GM12878 (cell line): ENCODE measurements at regions not wholly inside any gene's neighbourhood (a gene's known extent, or its start where the extent isn't known, plus 50 kb on each side); places are given as distances from the start of the nearest gene placed in this dataset.
A peak's percentile ranks its signal among the peaks of the same experiment; 100 is the strongest.

Experiments
- ATAC-seq: fragments of 200-7000 bp; cut with Tn5 transposase; 3 replicates; pipeline ENCODE4 v1.9.1; 2020; ENCODE audit warnings: mild to moderate bottlenecking, moderate library complexity
- BruUV-seq: library from RNA; stranded (reverse); fragments of 400-500 nt; replicated peaks from 2 replicates; lab custom pipeline; 2021; lab: Mats Ljungman, UMichigan
- CTCF ChIA-PET: fragments of 300-600 bp; sonication (Branson Sonifier 250); formaldehyde crosslinking; extraction: SDS; loops from one replicate; lab custom pipeline; 2021; ENCODE audit warnings: inconsistent platforms; lab: Yijun Ruan, JAX
- POLR2A ChIA-PET: fragments of 350-600 bp; formaldehyde crosslinking; extraction: SDS; loops from one replicate; lab custom pipeline; 2021; ENCODE audit warnings: inconsistent platforms; lab: Charles Lee
- RAD21 ChIA-PET: fragments of 300-600 bp; sonication (Branson Sonifier 250); formaldehyde crosslinking; loops from one replicate; lab custom pipeline; 2023; ENCODE audit warnings: antibody characterized with exemption; ENCODE audit not compliant: unreplicated experiment; lab: Charles Lee
- SMC1A ChIA-PET: fragments of 300-600 bp; sonication (Branson Sonifier 250); formaldehyde crosslinking; loops from one replicate; lab custom pipeline; 2023; ENCODE audit not compliant: unreplicated experiment, uncharacterized antibody; lab: Charles Lee
- DNase-seq: peaks from one replicate; pipeline ENCODE4 v3.0.0-alpha.2; 2011; ENCODE audit warnings: low read depth, low spot score
- FAIRE-seq: peaks from 3 replicates; lab custom pipeline; 2011; peaks lifted over from hg19 to GRCh38; lab: Jason Lieb, UNC
- H2AFZ ChIP-seq: 2 replicates; pipeline ENCODE4 v1.6.0; 2011; ENCODE audit warnings: low read depth, low read length, control low read depth; ENCODE audit not compliant: control insufficient read depth
- H3K27ac ChIP-seq: 2 replicates; pipeline ENCODE4 v1.5.1; 2011; ENCODE audit warnings: control low read depth; ENCODE audit not compliant: control insufficient read depth, insufficient read depth
- H3K27me3 ChIP-seq, 2 experiments: replicated peaks in 1 of 2; 2 replicates each; pipeline versions ENCODE4 v1.6.0 to v1.6.1; 2011; ENCODE audit warnings: low read length in 1 of 2; ENCODE audit not compliant: control insufficient read depth in 2 of 2, insufficient read depth in 2 of 2
- H3K36me3 ChIP-seq, 2 experiments: 2 replicates each; pipeline ENCODE4 v1.5.1; 2011; ENCODE audit warnings: low read length in 1 of 2; ENCODE audit not compliant: control insufficient read depth in 2 of 2, insufficient read depth in 2 of 2
- H3K4me1 ChIP-seq: 2 replicates; pipeline ENCODE4 v1.6.1; 2011; ENCODE audit warnings: mild to moderate bottlenecking, low read length, moderate library complexity, mixed read lengths; ENCODE audit not compliant: control insufficient read depth, insufficient read depth
- H3K4me2 ChIP-seq: 2 replicates; pipeline ENCODE4 v1.6.0; 2011; ENCODE audit warnings: control low read depth; ENCODE audit not compliant: control insufficient read depth, insufficient read depth
- H3K4me3 ChIP-seq: fragments of 200-600 bp; sonication (generic); 2 replicates; pipeline ENCODE4 v1.5.1; 2016
- H3K79me2 ChIP-seq: 2 replicates; pipeline ENCODE4 v1.6.0; 2011; ENCODE audit warnings: low read length; ENCODE audit not compliant: control insufficient read depth, insufficient read depth
- H3K9ac ChIP-seq: 2 replicates; pipeline ENCODE4 v1.8.0; 2011; ENCODE audit warnings: low read length, control low read depth, mixed read lengths; ENCODE audit not compliant: control insufficient read depth, insufficient read depth
- H3K9me3 ChIP-seq: replicated peaks from 3 replicates; pipeline ENCODE4 v1.5.1; 2011; ENCODE audit warnings: mild to moderate bottlenecking, low read length; ENCODE audit not compliant: control insufficient read depth, insufficient read depth
- H4K20me1 ChIP-seq: 2 replicates; pipeline ENCODE4 v1.6.0; 2011; ENCODE audit not compliant: control insufficient read depth, insufficient read depth
- CREM ChIP-seq: IDR thresholded peaks from 2 replicates; pipeline ENCODE4 v1.6.1; 2014; ENCODE audit warnings: antibody characterized with exemption, low read depth
- DPF2 ChIP-seq: fragments of 450-650 bp; IDR thresholded peaks from 2 replicates; pipeline ENCODE4 v1.6.1; 2017; ENCODE audit warnings: mild to moderate bottlenecking
- FOXK2 ChIP-seq: fragments of 450-650 bp; IDR thresholded peaks from 2 replicates; pipeline ENCODE4 v1.6.1; 2017; ENCODE audit warnings: mild to moderate bottlenecking, moderate library complexity
- FOXM1 ChIP-seq: IDR thresholded peaks from 2 replicates; pipeline ENCODE4 v1.6.1; 2012; ENCODE audit warnings: low read depth, mild to moderate bottlenecking, inconsistent platforms, low read length, moderate library complexity
- MEF2B ChIP-seq: fragments of 450-650 bp; IDR thresholded peaks from 2 replicates; pipeline ENCODE4 v1.6.1; 2018; ENCODE audit warnings: mild to moderate bottlenecking, moderate library complexity; ENCODE audit not compliant: partially characterized antibody, poor library complexity, severe bottlenecking
- NKRF ChIP-seq: fragments of 450-650 bp; conservative IDR thresholded peaks from 2 replicates; pipeline ENCODE4 v1.6.1; 2017; ENCODE audit warnings: mild to moderate bottlenecking, moderate library complexity
- NR2F1 ChIP-seq: fragments of 450-650 bp; conservative IDR thresholded peaks from 2 replicates; pipeline ENCODE4 v1.6.1; 2017; ENCODE audit warnings: mild to moderate bottlenecking
- PAX5 ChIP-seq: IDR thresholded peaks from 2 replicates; pipeline ENCODE4 v1.6.1; 2011; ENCODE audit warnings: low read depth, low read length, borderline replicate concordance
- RBBP5 ChIP-seq: fragments of 200-600 bp; sonication (generic); conservative IDR thresholded peaks from 2 replicates; pipeline ENCODE4 v1.6.1; 2016
- RFX5 ChIP-seq: IDR thresholded peaks from 2 replicates; pipeline ENCODE4 v1.6.1; 2011; ENCODE audit warnings: low read depth, low read length, improper control_type of control experiment
- SP1 ChIP-seq: IDR thresholded peaks from one replicate; pipeline ENCODE4 v1.6.1; 2011; ENCODE audit warnings: low read depth, low read length
- TAF1 ChIP-seq: IDR thresholded peaks from 2 replicates; pipeline ENCODE4 v1.6.1; 2011; ENCODE audit warnings: mild to moderate bottlenecking, low read depth, low read length, borderline replicate concordance
- ZNF207 ChIP-seq: fragments of 450-650 bp; IDR thresholded peaks from 2 replicates; pipeline ENCODE4 v1.6.1; 2014; ENCODE audit warnings: antibody characterized with exemption, mild to moderate bottlenecking, borderline replicate concordance
- WGBS: methylation state at CpG from one replicate; pipeline ENCODE4 v1.1.6; 2016; ENCODE audit warnings: low lambda C conversion rate; ENCODE audit not compliant: insufficient replicate concordance, insufficient coverage; ENCODE audit errors: missing lambda C conversion rate; 5-methylcytosine and 5-hydroxymethylcytosine counted together
- in situ Hi-C: fragments of 300-500 bp; cut with MboI; formaldehyde crosslinking; loops from 9 replicates; pipeline ENCODE4 v1.14.3; 2018; ENCODE audit warnings: mixed read lengths
- intact Hi-C: fragments of 100-400 bp; cut with micrococcal nuclease; formaldehyde crosslinking; loops from one replicate; pipeline ENCODE4 v1.14.2; 2022; ENCODE audit not compliant: unreplicated experiment
- TF ChIP-seq, protein P1 (sequence below): IDR thresholded peaks from 2 replicates; pipeline ENCODE4 v1.6.1; 2011; ENCODE audit warnings: borderline replicate concordance, low read depth, mild to moderate bottlenecking, moderate library complexity, low read length; ENCODE audit not compliant: insufficient read depth, poor library complexity, severe bottlenecking
- TF ChIP-seq, protein P2 (sequence below): fragments of 450-650 bp; formaldehyde crosslinking; IDR thresholded peaks from 2 replicates; pipeline ENCODE4 v1.4.0; 2022; ENCODE audit warnings: mild to moderate bottlenecking, moderate library complexity
- TF ChIP-seq, protein P3 (sequence below): fragments of 150-350 bp; IDR thresholded peaks from 2 replicates; pipeline ENCODE4 v1.6.1; 2014; ENCODE audit warnings: mild to moderate bottlenecking, low read depth, low read length

GRCh38 chr1:59150577-59151386 lies 146.1 kb upstream of the FGGY start:
- Histone ChIP-seq H3K4me1 (peaks cover 18% of the 10 kb centered on the region), H3K9me3 (no peaks in the 10 kb centered on the region), H3K79me2 (no peaks in the 10 kb centered on the region), H4K20me1 (no peaks in the 10 kb centered on the region), H3K27me3 (no peaks in the 10 kb centered on the region), H3K4me3 (peak overlapping the region; percentile 15; the same call in 1 of the 2 replicates), H3K4me2 (peak overlapping the region; percentile 57), H3K36me3 (no peaks in the 10 kb centered on the region), H3K27ac (no peak overlapping the region), H3K9ac (0 out of 2 replicates have a peak overlapping the region, but pooled peaks have one; percentile 4), H2AFZ (peak overlapping the region; percentile 20)
- ATAC-seq (peak; percentile 48), FAIRE-seq (peak; percentile 83), DNase-seq (peak; percentile 61)
- ChIA-PET SMC1A (interaction anchor here (0.6 to 1.3 kb wide), 6 partner anchors 8 to 629 kb away, joined by 3 to 4 read pairs (median 3); no protein-coding TSS in a partner anchor), CTCF (interaction anchor here (0.6 to 1.4 kb wide), 3 partner anchors 65 to 662 kb away, joined by 3 read pairs; no protein-coding TSS in a partner anchor), POLR2A (no interaction called here), RAD21 (interaction anchor here (0.5 to 1.9 kb wide), 6 partner anchors 8 to 548 kb away, joined by 3 to 7 read pairs (median 5); no protein-coding TSS in a partner anchor)
- intact Hi-C loops (no loop called here), in situ Hi-C loops (no loop called here)
- BruUV-seq, result no TSS peak
- WGBS, result 30% methylated on average over 4 of the region's 4 CpGs
- TF ChIP-seq RFX5, result no peak
- no peak for TF ChIP-seq SP1
- no peak for TF ChIP-seq NKRF
- no peak for TF ChIP-seq DPF2
- peak; percentile 64 for TF ChIP-seq MEF2B
- TF ChIP-seq FOXM1, result no peak
- TF ChIP-seq, protein P1, sequence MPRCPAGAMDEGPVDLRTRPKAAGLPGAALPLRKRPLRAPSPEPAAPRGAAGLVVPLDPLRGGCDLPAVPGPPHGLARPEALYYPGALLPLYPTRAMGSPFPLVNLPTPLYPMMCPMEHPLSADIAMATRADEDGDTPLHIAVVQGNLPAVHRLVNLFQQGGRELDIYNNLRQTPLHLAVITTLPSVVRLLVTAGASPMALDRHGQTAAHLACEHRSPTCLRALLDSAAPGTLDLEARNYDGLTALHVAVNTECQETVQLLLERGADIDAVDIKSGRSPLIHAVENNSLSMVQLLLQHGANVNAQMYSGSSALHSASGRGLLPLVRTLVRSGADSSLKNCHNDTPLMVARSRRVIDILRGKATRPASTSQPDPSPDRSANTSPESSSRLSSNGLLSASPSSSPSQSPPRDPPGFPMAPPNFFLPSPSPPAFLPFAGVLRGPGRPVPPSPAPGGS, result no peak
- no peak for TF ChIP-seq CREM
- no peak for TF ChIP-seq ZNF207
- TF ChIP-seq, protein P2, sequence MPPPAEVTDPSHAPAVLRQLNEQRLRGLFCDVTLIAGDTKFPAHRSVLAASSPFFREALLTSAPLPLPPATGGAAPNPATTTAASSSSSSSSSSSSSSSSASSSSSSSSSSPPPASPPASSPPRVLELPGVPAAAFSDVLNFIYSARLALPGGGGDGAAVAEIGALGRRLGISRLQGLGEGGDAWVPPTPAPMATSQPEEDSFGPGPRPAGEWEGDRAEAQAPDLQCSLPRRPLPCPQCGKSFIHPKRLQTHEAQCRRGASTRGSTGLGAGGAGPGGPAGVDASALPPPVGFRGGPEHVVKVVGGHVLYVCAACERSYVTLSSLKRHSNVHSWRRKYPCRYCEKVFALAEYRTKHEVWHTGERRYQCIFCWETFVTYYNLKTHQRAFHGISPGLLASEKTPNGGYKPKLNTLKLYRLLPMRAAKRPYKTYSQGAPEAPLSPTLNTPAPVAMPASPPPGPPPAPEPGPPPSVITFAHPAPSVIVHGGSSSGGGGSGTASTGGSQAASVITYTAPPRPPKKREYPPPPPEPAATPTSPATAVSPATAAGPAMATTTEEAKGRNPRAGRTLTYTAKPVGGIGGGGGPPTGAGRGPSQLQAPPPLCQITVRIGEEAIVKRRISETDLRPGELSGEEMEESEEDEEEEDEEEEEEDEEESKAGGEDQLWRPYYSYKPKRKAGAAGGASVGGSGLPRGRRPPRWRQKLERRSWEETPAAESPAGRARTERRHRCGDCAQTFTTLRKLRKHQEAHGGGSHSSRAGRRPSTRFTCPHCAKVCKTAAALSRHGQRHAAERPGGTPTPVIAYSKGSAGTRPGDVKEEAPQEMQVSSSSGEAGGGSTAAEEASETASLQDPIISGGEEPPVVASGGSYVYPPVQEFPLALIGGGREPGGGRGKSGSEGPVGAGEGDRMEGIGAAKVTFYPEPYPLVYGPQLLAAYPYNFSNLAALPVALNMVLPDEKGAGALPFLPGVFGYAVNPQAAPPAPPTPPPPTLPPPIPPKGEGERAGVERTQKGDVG, result no peak
- TF ChIP-seq NR2F1, result no peak
- TF ChIP-seq TAF1, result no peak
- TF ChIP-seq FOXK2, result no peak
- TF ChIP-seq, protein P3, sequence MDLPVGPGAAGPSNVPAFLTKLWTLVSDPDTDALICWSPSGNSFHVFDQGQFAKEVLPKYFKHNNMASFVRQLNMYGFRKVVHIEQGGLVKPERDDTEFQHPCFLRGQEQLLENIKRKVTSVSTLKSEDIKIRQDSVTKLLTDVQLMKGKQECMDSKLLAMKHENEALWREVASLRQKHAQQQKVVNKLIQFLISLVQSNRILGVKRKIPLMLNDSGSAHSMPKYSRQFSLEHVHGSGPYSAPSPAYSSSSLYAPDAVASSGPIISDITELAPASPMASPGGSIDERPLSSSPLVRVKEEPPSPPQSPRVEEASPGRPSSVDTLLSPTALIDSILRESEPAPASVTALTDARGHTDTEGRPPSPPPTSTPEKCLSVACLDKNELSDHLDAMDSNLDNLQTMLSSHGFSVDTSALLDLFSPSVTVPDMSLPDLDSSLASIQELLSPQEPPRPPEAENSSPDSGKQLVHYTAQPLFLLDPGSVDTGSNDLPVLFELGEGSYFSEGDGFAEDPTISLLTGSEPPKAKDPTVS, result no peak
- no peak for TF ChIP-seq PAX5
- TF ChIP-seq RBBP5, result no peak
